Keratinocyte (primary cell): ENCODE measurements at regions not wholly inside any gene's neighbourhood (a gene's known extent, or its start where the extent isn't known, plus 50 kb on each side); places are given as distances from the start of the nearest gene placed in this dataset.

Experiments
- EZH2 ChIP-seq: IDR thresholded peaks from one replicate; pipeline ENCODE4 v1.6.1; 2012; ENCODE audit warnings: inconsistent platforms, mild to moderate bottlenecking, low read length, moderate library complexity
- TF ChIP-seq, protein P1 (sequence below), 3 experiments: IDR thresholded peaks in 1 of 3; conservative IDR thresholded peaks in 1 of 3; optimal IDR thresholded peaks in 1 of 3; 2 replicates in 2 of 3; 3 replicates in 1 of 3; pipeline versions ENCODE3 to v1.5.1; 2011; ENCODE audit warnings: low read length in 3 of 3, mild to moderate bottlenecking in 3 of 3, moderate library complexity in 2 of 3, control low read depth in 1 of 3, inconsistent platforms in 1 of 3; ENCODE audit not compliant: insufficient read depth in 2 of 3; ENCODE audit errors: extremely low read depth in 1 of 3

DNA sequence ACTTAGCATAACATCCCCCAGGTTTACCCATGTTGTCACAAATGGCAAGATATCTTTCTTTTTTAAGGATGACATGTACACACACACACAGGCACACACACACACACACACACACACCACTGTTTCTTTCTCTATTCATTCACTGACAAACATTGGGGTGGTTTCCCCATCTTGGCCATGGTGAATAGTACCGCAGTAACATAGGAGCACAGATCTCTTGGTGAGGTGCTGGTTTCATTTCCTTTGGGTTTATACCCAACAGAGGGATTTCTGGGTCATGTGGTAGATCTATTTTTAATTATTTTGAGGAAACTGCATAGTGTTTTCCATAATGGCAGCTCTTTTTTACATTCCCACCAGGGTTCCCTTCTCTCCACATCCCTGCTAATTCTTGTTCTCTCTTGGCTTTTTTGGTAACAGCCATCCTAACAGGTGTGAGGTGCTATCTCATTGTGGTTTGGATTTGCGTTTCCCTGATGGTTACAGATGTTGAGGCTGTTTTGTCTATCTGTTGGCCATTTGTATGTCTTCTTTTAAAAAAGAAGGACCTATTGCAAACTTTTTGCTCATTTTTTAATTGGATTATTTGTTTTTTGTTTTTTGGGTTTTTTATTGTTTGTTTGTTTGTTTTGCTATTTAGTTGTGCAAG lies 251.7 kb upstream of the IRS2 start:
- TF ChIP-seq, protein P1, sequence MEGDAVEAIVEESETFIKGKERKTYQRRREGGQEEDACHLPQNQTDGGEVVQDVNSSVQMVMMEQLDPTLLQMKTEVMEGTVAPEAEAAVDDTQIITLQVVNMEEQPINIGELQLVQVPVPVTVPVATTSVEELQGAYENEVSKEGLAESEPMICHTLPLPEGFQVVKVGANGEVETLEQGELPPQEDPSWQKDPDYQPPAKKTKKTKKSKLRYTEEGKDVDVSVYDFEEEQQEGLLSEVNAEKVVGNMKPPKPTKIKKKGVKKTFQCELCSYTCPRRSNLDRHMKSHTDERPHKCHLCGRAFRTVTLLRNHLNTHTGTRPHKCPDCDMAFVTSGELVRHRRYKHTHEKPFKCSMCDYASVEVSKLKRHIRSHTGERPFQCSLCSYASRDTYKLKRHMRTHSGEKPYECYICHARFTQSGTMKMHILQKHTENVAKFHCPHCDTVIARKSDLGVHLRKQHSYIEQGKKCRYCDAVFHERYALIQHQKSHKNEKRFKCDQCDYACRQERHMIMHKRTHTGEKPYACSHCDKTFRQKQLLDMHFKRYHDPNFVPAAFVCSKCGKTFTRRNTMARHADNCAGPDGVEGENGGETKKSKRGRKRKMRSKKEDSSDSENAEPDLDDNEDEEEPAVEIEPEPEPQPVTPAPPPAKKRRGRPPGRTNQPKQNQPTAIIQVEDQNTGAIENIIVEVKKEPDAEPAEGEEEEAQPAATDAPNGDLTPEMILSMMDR (optimal IDR thresholded peaks at IDR 0.05 in 1 of 3, IDR thresholded peaks at IDR 0.05 in 1 of 3, conservative IDR thresholded peaks at IDR 0.05 in 1 of 3; ENCODE audit: extremely low read depth in 1 of 3, insufficient read depth in 2 of 3, low read length in 3 of 3) = no peak
- no peak for TF ChIP-seq EZH2
